HG02678 (cell line): ENCODE measurements at regions not wholly inside any gene's neighbourhood (a gene's known extent, or its start where the extent isn't known, plus 50 kb on each side); places are given as distances from the start of the nearest gene placed in this dataset.
"Not testable (repeated sequence)": the region's sequence is repeated elsewhere in the genome, so short reads cannot be mapped to it uniquely, and the experiment has no call there.

Experiments used
- ATAC-seq: cut with Tn5 transposase; IDR thresholded peaks from one replicate; pipeline ENCODE4 v1.9.1; 2021; ENCODE audit warnings: mild to moderate bottlenecking, moderate library complexity; ENCODE audit not compliant: unreplicated experiment

GRCh38 chr12:76292891-76293290 is 55.3 kb downstream of the BBS10 start:
- ATAC-seq: not testable (repeated sequence)

GRCh38 chr12:76292305-76292704 is 55.9 kb downstream of the BBS10 start:
- ATAC-seq: not testable (repeated sequence)

GRCh38 chr12:76290963-76291859 is 57.0 kb downstream of the BBS10 start:
- no peak for ATAC-seq

- no peak for ATAC-seq
These were observed 60.0 kb downstream of the BBS10 start for GRCh38 chr12:76288218-76288617.

- ATAC-seq: no peak
These were observed 63.1 kb downstream of the BBS10 start for GRCh38 chr12:76284816-76285750.

- ATAC-seq: no peak
These were observed 65.5 kb downstream of the BBS10 start for GRCh38 chr12:76282744-76283143.

GRCh38 chr12:76277480-76277879 is 70.7 kb downstream of the BBS10 start:
- no peak for ATAC-seq

- no peak for ATAC-seq
These were observed 71.6 kb downstream of the BBS10 start for GRCh38 chr12:76276499-76277151.

GRCh38 chr12:76275511-76276093 is 72.6 kb downstream of the BBS10 start:
- no peak for ATAC-seq

GRCh38 chr12:76274420-76275083 is 73.7 kb downstream of the BBS10 start:
- ATAC-seq: no peak

- no peak for ATAC-seq
These were observed 75.9 kb downstream of the BBS10 start for GRCh38 chr12:76272287-76272686.

- no peak for ATAC-seq
These were observed 77.4 kb downstream of the BBS10 start for GRCh38 chr12:76270657-76271358.

- ATAC-seq: no peak
These were observed 79.9 kb downstream of the BBS10 start for GRCh38 chr12:76268267-76268666.

GRCh38 chr12:76266797-76267196 is 81.4 kb downstream of the BBS10 start:
- no peak for ATAC-seq

GRCh38 chr12:76265424-76266180 is 82.6 kb downstream of the BBS10 start:
- no peak for ATAC-seq

GRCh38 chr12:76264611-76265012 is 83.6 kb downstream of the BBS10 start:
- no peak for ATAC-seq

- no peak for ATAC-seq
These were observed 84.5 kb downstream of the BBS10 start for GRCh38 chr12:76263696-76264095.

- ATAC-seq: no peak
These were observed 87.8 kb downstream of the BBS10 start for GRCh38 chr12:76260390-76260748.
